ENCODE measurements at regions not wholly inside any gene's neighbourhood (a gene's known extent, or its start where the extent isn't known, plus 50 kb on each side); places are given as distances from the start of the nearest gene placed in this dataset.
"Not testable (repeated sequence)": the region's sequence is repeated elsewhere in the genome, so short reads cannot be mapped to it uniquely, and the experiment has no call there.

- H3K27ac ChIP-seq, result no peak overlapping the region
These were observed 170.0 kb downstream of the SOD2 start for GRCh38 chr6:159522877-159523547.

GRCh38 chr6:159521962-159522361 lies 171.1 kb downstream of the SOD2 start:
- H3K4me3 ChIP-seq, result no peak overlapping the region
- H3K4me2 ChIP-seq, result no peak overlapping the region
- H3K9me2 ChIP-seq (replicated peaks; ENCODE audit: insufficient read depth), result no peaks in the 10 kb centered on the region
- no peaks in the 10 kb centered on the region for H3K36me3 ChIP-seq (replicated peaks; ENCODE audit: insufficient read depth, low read depth)
- no peaks in the 10 kb centered on the region for H4K20me1 ChIP-seq (ENCODE audit: insufficient read depth, poor library complexity, severe bottlenecking)
- DNase-seq (ENCODE audit: low spot score), result no peak
- no peak overlapping the region for H3K27ac ChIP-seq
- H2AFZ ChIP-seq, result no peak overlapping the region
- no peaks in the 10 kb centered on the region for H3K27me3 ChIP-seq
- H3K9me3 ChIP-seq (ENCODE audit: low read depth), result no peaks in the 10 kb centered on the region
- TF ChIP-seq EZH2phosphoT487 (IDR thresholded peaks at IDR 0.05; ENCODE audit: low read depth, severe bottlenecking, unreplicated experiment) (no peak), EZH2 (IDR thresholded peaks at IDR 0.05; ENCODE audit: borderline replicate concordance) (no peak)
- TF ChIP-seq, protein P1, sequence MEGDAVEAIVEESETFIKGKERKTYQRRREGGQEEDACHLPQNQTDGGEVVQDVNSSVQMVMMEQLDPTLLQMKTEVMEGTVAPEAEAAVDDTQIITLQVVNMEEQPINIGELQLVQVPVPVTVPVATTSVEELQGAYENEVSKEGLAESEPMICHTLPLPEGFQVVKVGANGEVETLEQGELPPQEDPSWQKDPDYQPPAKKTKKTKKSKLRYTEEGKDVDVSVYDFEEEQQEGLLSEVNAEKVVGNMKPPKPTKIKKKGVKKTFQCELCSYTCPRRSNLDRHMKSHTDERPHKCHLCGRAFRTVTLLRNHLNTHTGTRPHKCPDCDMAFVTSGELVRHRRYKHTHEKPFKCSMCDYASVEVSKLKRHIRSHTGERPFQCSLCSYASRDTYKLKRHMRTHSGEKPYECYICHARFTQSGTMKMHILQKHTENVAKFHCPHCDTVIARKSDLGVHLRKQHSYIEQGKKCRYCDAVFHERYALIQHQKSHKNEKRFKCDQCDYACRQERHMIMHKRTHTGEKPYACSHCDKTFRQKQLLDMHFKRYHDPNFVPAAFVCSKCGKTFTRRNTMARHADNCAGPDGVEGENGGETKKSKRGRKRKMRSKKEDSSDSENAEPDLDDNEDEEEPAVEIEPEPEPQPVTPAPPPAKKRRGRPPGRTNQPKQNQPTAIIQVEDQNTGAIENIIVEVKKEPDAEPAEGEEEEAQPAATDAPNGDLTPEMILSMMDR (IDR thresholded peaks at IDR 0.05; ENCODE audit: poor library complexity), result no peak
- no peaks in the 10 kb centered on the region for H3K79me2 ChIP-seq
- H3K4me1 ChIP-seq (ENCODE audit: insufficient read depth), result no peaks in the 10 kb centered on the region

More at GRCh38 chr6:159522877-159523547, 170.0 kb downstream of the SOD2 start:
- no peaks in the 10 kb centered on the region for H3K4me1 ChIP-seq (ENCODE audit: insufficient read depth)
- H4K20me1 ChIP-seq (ENCODE audit: insufficient read depth, poor library complexity, severe bottlenecking), result no peaks in the 10 kb centered on the region
- no peaks in the 10 kb centered on the region for H3K9me2 ChIP-seq (replicated peaks; ENCODE audit: insufficient read depth)
- H3K79me2 ChIP-seq, result no peaks in the 10 kb centered on the region
- no peak overlapping the region for H2AFZ ChIP-seq
- H3K36me3 ChIP-seq (replicated peaks; ENCODE audit: insufficient read depth, low read depth), result no peaks in the 10 kb centered on the region
- H3K27me3 ChIP-seq, result no peaks in the 10 kb centered on the region
- no peak for DNase-seq (ENCODE audit: low spot score)
- H3K4me3 ChIP-seq, result no peak overlapping the region
- 90% methylated on average over 3 of the region's 4 CpGs for WGBS (ENCODE audit: low lambda C conversion rate, missing lambda C conversion rate)
- H3K9me3 ChIP-seq (ENCODE audit: low read depth), result no peaks in the 10 kb centered on the region
- no peak for TF ChIP-seq EZH2 (IDR thresholded peaks at IDR 0.05; ENCODE audit: borderline replicate concordance)
- no peak for TF ChIP-seq EZH2phosphoT487 (IDR thresholded peaks at IDR 0.05; ENCODE audit: low read depth, severe bottlenecking, unreplicated experiment)
- TF ChIP-seq, protein P1 (IDR thresholded peaks at IDR 0.05; ENCODE audit: poor library complexity), result no peak
- no peak overlapping the region for H3K4me2 ChIP-seq

- Histone ChIP-seq H3K4me2 (no peak overlapping the region), H3K9me2 (replicated peaks; ENCODE audit: insufficient read depth) (no peaks in the 10 kb centered on the region), H3K36me3 (replicated peaks; ENCODE audit: insufficient read depth, low read depth) (no peaks in the 10 kb centered on the region), H3K4me1 (ENCODE audit: insufficient read depth) (no peaks in the 10 kb centered on the region), H2AFZ (no peak overlapping the region), H4K20me1 (ENCODE audit: insufficient read depth, poor library complexity, severe bottlenecking) (no peaks in the 10 kb centered on the region), H3K27ac (no peak overlapping the region), H3K27me3 (no peaks in the 10 kb centered on the region), H3K9me3 (ENCODE audit: low read depth) (no peaks in the 10 kb centered on the region), H3K4me3 (no peak overlapping the region), H3K79me2 (no peaks in the 10 kb centered on the region)
- DNase-seq (ENCODE audit: low spot score), result no peak
- TF ChIP-seq EZH2 (IDR thresholded peaks at IDR 0.05; ENCODE audit: borderline replicate concordance), result no peak
- TF ChIP-seq, protein P1 (IDR thresholded peaks at IDR 0.05; ENCODE audit: poor library complexity), result no peak
- no peak for TF ChIP-seq EZH2phosphoT487 (IDR thresholded peaks at IDR 0.05; ENCODE audit: low read depth, severe bottlenecking, unreplicated experiment)
These were observed 173.0 kb downstream of the SOD2 start for GRCh38 chr6:159520002-159520401.

DNA sequence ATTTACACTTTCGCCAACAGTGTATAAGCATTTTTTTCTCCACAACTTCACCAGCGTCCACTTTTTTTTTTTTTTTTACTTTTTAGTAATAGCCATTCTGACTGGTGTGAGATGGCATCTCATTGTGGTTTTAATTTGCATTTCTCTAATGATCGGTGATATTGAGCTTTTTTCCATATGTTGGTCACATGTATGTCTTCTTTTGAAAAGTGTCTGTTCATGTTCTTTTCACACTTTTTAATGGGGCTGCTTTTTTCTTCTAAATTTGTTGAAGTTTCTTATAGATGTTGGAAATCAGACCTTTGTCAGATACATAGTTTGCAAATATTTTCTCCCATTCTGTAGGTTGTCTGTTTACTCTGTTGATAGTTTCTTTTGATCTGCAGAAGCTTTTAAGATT lies 177.2 kb downstream of the SOD2 start:
- not testable (repeated sequence) for H3K9me3 ChIP-seq (ENCODE audit: low read depth); H3K4me3 ChIP-seq; H3K79me2 ChIP-seq; H3K4me2 ChIP-seq; H3K27ac ChIP-seq; H4K20me1 ChIP-seq (ENCODE audit: insufficient read depth, poor library complexity, severe bottlenecking); DNase-seq (ENCODE audit: low spot score); H3K36me3 ChIP-seq (replicated peaks; ENCODE audit: insufficient read depth, low read depth); H3K9me2 ChIP-seq (replicated peaks; ENCODE audit: insufficient read depth); H3K27me3 ChIP-seq; H3K4me1 ChIP-seq (ENCODE audit: insufficient read depth); H2AFZ ChIP-seq
- 99% methylated on average over 3 of the region's 3 CpGs for WGBS (ENCODE audit: low lambda C conversion rate, missing lambda C conversion rate)

All from hepatocyte (in vitro differentiated cells).